ENCODE measurements at regions not wholly inside any gene's neighbourhood (a gene's known extent, or its start where the extent isn't known, plus 50 kb on each side); places are given as distances from the start of the nearest gene placed in this dataset.
A peak's percentile ranks its signal among the peaks of the same experiment; 100 is the strongest.

DNA sequence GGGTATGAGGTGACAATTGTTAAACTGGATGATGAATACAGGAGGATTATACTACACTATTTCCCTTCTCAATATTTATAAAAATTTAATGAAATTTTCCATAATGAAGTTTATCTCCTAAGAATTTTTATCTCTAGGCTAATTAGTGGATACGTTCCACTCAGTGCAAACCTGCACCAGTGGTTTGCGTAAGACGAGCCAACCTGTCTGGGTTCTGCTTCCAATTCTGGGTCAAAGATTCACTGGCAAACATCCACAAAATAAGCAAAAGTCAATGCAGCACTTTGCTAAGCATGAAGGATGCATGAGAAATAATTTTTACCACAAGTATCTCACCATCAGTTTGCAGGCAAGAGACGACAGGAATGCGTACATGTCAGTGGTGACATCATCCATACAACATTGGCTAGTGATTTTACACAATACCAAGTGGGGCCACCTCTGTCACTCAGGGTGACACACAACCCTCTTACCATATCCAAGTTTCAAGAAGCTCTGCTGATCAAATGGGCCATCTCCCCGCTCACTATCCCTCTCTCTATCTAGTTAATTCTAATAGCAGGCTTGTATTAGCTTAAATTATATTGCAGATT lies 51.7 kb downstream of the FAM50B start:
- Mint-ChIP-seq H3K27me3 (ENCODE audit: low read depth) (peaks cover 6% of the 10 kb centered on the region), H3K4me1 (peaks cover 4% of the 10 kb centered on the region), H3K36me3 (ENCODE audit: low read depth) (no peaks in the 10 kb centered on the region), H3K9me3 (peaks cover 4% of the 10 kb centered on the region), H3K4me3 (no peak overlapping the region), H3K27ac (no peak overlapping the region)
- TF ChIP-seq, protein P1, sequence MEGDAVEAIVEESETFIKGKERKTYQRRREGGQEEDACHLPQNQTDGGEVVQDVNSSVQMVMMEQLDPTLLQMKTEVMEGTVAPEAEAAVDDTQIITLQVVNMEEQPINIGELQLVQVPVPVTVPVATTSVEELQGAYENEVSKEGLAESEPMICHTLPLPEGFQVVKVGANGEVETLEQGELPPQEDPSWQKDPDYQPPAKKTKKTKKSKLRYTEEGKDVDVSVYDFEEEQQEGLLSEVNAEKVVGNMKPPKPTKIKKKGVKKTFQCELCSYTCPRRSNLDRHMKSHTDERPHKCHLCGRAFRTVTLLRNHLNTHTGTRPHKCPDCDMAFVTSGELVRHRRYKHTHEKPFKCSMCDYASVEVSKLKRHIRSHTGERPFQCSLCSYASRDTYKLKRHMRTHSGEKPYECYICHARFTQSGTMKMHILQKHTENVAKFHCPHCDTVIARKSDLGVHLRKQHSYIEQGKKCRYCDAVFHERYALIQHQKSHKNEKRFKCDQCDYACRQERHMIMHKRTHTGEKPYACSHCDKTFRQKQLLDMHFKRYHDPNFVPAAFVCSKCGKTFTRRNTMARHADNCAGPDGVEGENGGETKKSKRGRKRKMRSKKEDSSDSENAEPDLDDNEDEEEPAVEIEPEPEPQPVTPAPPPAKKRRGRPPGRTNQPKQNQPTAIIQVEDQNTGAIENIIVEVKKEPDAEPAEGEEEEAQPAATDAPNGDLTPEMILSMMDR (IDR thresholded peaks at IDR 0.05; ENCODE audit: unreplicated experiment in 3 of 3) = no peak

DNA sequence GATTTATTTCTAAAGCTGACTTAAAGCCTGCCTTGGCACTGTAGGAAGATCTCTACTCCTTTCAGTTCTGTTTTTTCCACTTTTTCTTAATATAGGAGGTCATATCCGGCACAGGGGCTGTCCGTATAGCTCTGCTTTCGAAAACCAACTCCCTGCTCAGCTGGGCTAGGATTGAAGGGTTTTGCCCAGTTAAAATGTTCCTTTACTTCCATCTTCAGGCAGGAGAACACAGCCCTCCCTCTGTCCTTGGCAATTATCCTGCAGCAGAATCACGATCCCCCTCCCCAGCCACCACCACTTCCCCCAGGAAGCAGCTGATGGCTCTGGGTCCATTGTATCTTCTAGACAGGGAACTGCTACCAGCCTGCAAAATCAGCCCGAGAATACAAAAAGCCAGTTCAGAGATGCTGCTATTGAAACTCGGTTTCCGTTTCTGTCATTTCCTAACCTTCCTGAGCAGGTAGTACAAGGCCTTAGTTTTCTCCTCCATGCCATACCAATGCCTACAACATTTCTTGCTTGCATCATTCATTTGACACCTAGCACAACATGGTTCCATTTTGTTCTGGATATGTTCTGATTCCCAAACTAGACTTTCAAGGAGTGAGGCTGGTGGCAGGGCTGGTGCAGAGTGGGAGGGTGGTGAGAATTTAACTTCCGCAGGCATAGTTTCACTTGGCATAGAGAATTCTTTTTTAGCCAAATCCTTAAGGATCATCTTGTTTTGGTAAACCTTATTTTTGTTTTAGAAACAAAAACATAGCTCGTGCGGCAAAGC lies 53.9 kb downstream of the FAM50B start:
- Mint-ChIP-seq H3K4me1 (peaks cover 25% of the 10 kb centered on the region), H3K9me3 (peaks cover 4% of the 10 kb centered on the region), H3K4me3 (no peak overlapping the region), H3K36me3 (ENCODE audit: low read depth) (no peaks in the 10 kb centered on the region), H3K27me3 (ENCODE audit: low read depth) (peaks cover 6% of the 10 kb centered on the region), H3K27ac (peak overlapping the region in 1 of 3 experiments; percentile 16)
- TF ChIP-seq, protein P1 (IDR thresholded peaks at IDR 0.05; ENCODE audit: unreplicated experiment in 3 of 3) = no peak

DNA sequence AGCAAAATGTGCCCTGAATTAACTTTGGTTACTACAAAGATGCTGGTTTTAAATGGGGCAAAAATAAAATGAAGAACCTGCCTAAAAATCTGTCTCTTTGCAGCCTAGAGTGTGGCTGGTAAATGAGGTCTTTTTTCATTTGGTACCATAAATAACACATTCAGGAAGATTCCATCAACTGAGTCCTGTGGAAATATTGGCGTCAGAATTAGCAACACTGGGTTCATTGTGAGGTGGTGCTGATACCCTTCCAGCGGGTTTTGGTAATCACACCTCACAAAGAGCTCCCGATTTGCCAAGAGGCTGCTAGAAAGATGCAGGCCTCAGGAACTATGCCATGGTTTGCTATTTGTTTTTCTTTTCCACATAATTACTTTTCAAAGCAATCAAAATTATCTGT lies 55.3 kb downstream of the FAM50B start:
- Mint-ChIP-seq H3K36me3 (ENCODE audit: low read depth) (no peaks in the 10 kb centered on the region), H3K27ac (no peak overlapping the region), H3K4me3 (no peak overlapping the region), H3K27me3 (ENCODE audit: low read depth) (peaks cover 6% of the 10 kb centered on the region), H3K9me3 (no peaks in the 10 kb centered on the region), H3K4me1 (peaks cover 28% of the 10 kb centered on the region)
- TF ChIP-seq, protein P1 (IDR thresholded peaks at IDR 0.05; ENCODE audit: unreplicated experiment in 3 of 3) = no peak

DNA sequence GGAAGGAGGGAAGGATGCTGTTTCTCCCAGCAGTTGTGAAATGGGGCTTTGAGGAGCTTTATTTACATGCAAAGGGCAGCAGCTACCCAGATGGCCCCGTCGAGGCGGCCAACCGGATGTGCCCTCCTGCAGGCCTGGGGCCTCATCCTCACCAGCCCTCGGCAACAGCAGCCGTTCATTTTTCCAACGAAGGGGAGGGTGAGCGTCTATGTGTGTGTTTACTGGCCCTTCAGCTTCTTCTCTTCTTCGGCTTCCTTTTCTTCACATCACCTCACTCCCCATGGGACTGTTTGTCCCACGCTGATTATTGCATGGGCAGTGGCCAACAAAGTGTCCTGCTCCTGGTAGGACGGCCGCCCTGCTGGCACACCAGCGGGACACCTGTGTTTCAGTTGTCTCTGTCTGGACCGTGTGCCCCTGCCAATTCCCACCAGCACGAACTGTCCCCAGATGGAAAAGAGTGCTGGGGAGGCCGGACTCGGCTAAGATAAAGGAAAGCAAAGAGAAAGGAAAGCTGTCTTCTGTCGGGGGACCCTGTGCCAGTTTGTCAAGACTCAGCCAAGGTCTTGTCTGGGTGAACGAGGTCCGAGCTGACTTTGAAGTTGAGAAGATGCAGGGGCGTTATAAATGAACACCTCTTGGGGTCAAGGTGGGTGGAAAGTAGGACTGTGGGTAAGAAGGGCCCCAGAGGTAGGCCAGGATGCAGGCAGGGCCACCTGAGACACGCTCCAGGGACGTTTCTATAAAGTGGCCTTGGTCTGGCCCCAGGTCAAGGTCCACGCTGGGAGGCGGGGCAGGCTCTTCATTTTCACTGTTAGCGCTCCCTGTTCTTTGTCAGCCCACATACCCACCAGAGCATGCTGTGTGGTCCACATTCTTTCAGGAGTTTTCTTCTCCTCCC lies 57.0 kb downstream of the FAM50B start:
- Mint-ChIP-seq H3K4me3 (no peak overlapping the region), H3K9me3 (no peaks in the 10 kb centered on the region), H3K27me3 (ENCODE audit: low read depth) (peaks cover 6% of the 10 kb centered on the region), H3K27ac (peak overlapping the region; percentile 6 to 51 (median 15)), H3K4me1 (peaks cover 45% of the 10 kb centered on the region), H3K36me3 (ENCODE audit: low read depth) (no peaks in the 10 kb centered on the region)
- TF ChIP-seq, protein P1 (IDR thresholded peaks at IDR 0.05; ENCODE audit: unreplicated experiment in 3 of 3) = no peak

DNA sequence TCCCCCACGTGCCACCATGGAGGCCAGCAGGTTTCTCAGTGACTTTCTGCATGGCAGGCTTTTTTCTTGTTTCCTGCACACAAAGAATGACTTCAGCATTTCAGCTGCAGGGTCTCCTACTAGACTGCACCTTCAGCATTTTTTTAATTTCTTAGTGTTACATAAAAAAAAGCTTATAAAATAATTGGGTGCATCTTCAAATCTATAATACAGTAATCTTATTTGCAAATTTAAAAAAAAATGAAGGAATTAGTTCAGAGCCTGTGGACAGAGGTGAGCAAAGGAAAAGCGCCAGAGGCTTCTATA lies 57.6 kb downstream of the FAM50B start:
- Mint-ChIP-seq H3K4me3 (no peak overlapping the region), H3K27ac (peak overlapping the region; percentile 6 to 51 (median 15)), H3K9me3 (no peaks in the 10 kb centered on the region), H3K4me1 (peaks cover 51% of the 10 kb centered on the region), H3K27me3 (ENCODE audit: low read depth) (peaks cover 6% of the 10 kb centered on the region), H3K36me3 (ENCODE audit: low read depth) (no peaks in the 10 kb centered on the region)
- TF ChIP-seq, protein P1 (IDR thresholded peaks at IDR 0.05; ENCODE audit: unreplicated experiment in 3 of 3) = no peak

Measured in nephron (organoid).